Uterus (tissue), 2 donors: ENCODE measurements at regions not wholly inside any gene's neighbourhood (a gene's known extent, or its start where the extent isn't known, plus 50 kb on each side); places are given as distances from the start of the nearest gene placed in this dataset.

ENCODE experiments used
- CTCF ChIP-seq, 4 experiments: fragments of 200-600 bp in 2 of 4; fragments of 450-650 bp in 2 of 4; sonication (generic) in 2 of 4; IDR thresholded peaks; one replicate each; pipeline ENCODE4 v1.5.1; 2016 to 2019; ENCODE audit warnings: antibody characterized with exemption in 4 of 4, mild to moderate bottlenecking in 2 of 4, moderate library complexity in 1 of 4
- POLR2A ChIP-seq, 2 donors: fragments of 450-650 bp; IDR thresholded peaks; one replicate each; pipeline ENCODE4 v1.6.1; 2016; ENCODE audit warnings: antibody characterized with exemption in 2 of 2, mild to moderate bottlenecking in 1 of 2, moderate library complexity in 1 of 2

GRCh38 chr13:73691891-73692290 is 442.3 kb downstream of the KLF12 start:
- no peak for TF ChIP-seq CTCF (IDR thresholded peaks at IDR 0.05)
- no peak for TF ChIP-seq POLR2A (IDR thresholded peaks at IDR 0.05)
